Stimulated activated naive CD8-positive, alpha-beta T cell treated with anti-CD3 and anti-CD28 coated beads, Interleukin-15, amount 100 ng/mL, for 72 hours (primary cell): ENCODE measurements at regions not wholly inside any gene's neighbourhood (a gene's known extent, or its start where the extent isn't known, plus 50 kb on each side); places are given as distances from the start of the nearest gene placed in this dataset.
A peak's percentile ranks its signal among the peaks of the same experiment; 100 is the strongest.
"Not testable (repeated sequence)": the region's sequence is repeated elsewhere in the genome, so short reads cannot be mapped to it uniquely, and the experiment has no call there.

Experiments
- ATAC-seq: fragments of 150-1000 bp; cut with Tn5 transposase; 2 replicates; pipeline ENCODE4 v1.10.0; 2021; ENCODE audit warnings: mild to moderate bottlenecking, moderate library complexity
- DNase-seq, 2 donors: peaks; one replicate each; pipeline ENCODE4 v3.0.0; 2021 to 2022
- H3K27ac Mint-ChIP-seq, 2 donors: one replicate each; pipeline ENCODE4 v1.8.0; 2022; ENCODE audit warnings: mild to moderate bottlenecking in 2 of 2, mixed read lengths in 2 of 2, moderate library complexity in 2 of 2
- H3K27me3 Mint-ChIP-seq: one replicate; pipeline ENCODE4 v1.8.0; 2022; ENCODE audit warnings: mixed read lengths
- H3K4me1 Mint-ChIP-seq: one replicate; pipeline ENCODE4 v1.8.0; 2022; ENCODE audit warnings: mild to moderate bottlenecking, mixed read lengths
- H3K4me3 Mint-ChIP-seq, 2 donors: one replicate each; pipeline ENCODE4 v1.8.0; 2022; ENCODE audit warnings: mild to moderate bottlenecking in 2 of 2, mixed read lengths in 2 of 2, moderate library complexity in 1 of 2
- H3K9me3 Mint-ChIP-seq, 2 donors: one replicate each; pipeline ENCODE4 v1.8.0; 2022; ENCODE audit warnings: mixed read lengths in 2 of 2

DNA sequence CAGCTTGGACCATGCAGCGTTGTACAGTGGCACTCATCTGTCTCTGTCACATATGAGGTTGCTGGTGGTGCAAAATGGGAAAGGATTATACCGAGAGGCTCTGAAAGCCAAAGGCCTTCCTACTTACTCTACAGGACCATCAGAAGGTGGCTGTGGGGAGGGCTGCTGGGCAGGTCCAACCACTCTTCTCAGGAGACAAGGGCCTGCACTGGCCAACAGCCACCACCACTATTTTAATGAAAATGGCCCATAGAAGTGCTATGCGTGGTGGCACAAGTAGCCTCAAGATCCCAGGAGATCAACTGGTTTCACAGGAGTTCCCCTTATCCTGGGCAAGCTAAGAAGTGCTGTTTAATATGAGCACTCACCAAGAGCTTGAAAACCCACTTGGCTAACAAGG is 52.3 kb downstream of the MRPL57 start:
- no peaks in the 10 kb centered on the region for H3K9me3 Mint-ChIP-seq
- no peak for DNase-seq
- no peak for ATAC-seq
- no peak overlapping the region for H3K27ac Mint-ChIP-seq
- peaks cover 11% of the 10 kb centered on the region for H3K4me1 Mint-ChIP-seq
- H3K4me3 Mint-ChIP-seq = no peak overlapping the region
- peaks cover 20% of the 10 kb centered on the region for H3K27me3 Mint-ChIP-seq

DNA sequence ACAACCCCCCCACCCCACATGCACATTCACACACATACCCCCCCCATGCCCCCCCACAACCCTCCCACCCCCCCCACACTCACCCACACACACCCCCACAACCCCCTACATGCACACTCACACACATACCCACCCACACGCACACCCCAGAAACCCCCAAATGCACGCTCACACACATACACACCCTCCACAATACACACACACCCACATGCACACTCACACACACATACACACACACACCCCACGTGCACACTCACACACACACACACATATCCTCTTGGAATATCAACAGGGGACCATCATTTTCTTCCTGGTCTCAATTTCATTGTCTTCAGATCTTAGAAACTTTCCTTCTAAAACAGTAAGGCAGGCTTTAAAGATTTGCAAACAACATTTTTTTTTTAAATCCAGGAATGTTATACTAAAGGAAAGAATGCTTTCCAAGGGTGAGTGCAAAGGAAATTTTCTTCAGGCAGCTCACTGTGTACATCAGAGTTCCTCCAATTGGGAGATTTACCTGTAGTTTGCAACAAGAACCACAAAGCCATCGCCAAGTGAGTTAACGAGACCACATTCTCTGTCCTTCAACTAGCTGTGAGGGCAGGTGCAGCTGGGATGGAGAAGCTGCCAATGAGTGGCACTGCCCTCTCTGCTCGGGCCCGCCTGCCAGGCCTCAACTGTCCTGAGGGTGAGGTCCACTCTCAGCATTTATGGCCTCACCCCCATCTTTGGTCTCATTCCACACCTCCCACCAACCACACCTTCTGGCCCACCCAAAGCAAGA is 53.0 kb downstream of the MRPL57 start:
- Mint-ChIP-seq H3K27ac (no peak overlapping the region), H3K4me3 (no peak overlapping the region), H3K27me3 (peaks cover 13% of the 10 kb centered on the region), H3K9me3 (no peaks in the 10 kb centered on the region), H3K4me1 (peaks cover 11% of the 10 kb centered on the region)
- DNase-seq (no peak), ATAC-seq (no peak)

DNA sequence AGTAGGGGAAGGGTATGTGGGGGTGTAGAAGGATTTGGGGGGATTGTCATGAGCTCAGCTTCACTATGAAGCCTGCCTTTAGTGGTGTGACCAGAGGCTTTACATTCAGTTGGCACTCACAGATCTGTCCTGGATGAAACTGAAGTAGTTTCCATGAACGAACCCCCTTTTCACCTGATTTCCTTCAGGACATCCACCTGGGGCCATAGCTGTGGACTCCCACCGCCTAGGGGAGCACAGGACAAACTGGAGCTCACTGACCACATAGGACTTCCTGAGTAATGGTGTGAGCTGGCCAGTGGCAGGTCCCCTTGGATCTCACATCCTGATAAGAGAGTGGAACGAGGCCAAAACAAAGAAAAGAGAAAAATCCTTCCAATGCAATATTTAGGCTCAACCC is 54.1 kb downstream of the MRPL57 start:
- Mint-ChIP-seq H3K27me3 (peaks cover 19% of the 10 kb centered on the region), H3K4me1 (peaks cover 11% of the 10 kb centered on the region), H3K4me3 (no peak overlapping the region), H3K9me3 (no peaks in the 10 kb centered on the region), H3K27ac (no peak overlapping the region)
- DNase-seq (no peak), ATAC-seq (no peak)

DNA sequence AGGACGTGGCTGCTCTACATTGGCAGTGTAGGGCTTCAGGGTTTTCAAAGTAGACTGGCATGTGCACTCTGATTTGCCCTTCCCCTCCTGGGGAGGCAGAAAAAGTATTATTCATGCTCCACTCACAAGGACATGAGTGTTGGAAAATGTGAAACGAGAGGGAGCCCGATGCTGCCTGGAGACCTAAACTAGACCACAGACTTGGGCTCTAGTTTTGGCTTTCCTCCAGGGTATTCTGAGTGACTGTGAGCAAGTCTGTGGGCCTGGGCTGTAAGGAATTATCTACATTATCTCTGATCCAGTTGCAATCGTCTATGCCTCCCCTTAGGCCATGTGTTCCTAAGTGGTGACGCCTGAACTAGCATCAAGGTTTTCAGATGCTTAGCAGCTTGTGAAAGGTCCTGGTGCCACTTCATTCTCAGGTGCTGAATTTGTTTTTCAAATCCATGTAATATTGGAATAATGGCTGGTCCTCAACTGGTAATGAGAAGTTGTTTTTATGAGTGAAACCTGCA is 55.0 kb downstream of the MRPL57 start:
- DNase-seq (no peak), ATAC-seq (no peak)
- Mint-ChIP-seq H3K4me3 (no peak overlapping the region), H3K27me3 (peaks cover 25% of the 10 kb centered on the region), H3K4me1 (peaks cover 11% of the 10 kb centered on the region), H3K9me3 (no peaks in the 10 kb centered on the region), H3K27ac (no peak overlapping the region)

DNA sequence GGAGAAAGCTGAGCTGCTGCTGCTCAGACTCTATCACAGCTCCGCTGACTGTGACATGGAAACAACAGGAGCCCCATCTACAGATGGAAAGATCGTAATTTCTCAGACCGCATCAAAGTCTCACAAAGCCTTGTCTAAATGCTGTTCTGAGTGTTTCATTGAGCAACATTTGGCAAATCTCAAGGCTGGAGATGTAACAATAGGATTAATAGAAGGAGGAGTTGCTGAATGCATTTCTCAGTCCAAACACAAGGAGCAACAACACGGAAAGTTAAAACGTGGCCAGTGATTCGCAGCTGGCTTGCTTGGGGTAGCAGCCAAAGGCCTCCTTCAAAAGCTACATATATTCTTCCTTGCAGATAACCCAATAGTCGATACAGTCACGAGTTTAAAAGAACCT is 55.7 kb downstream of the MRPL57 start:
- no peak for DNase-seq
- Mint-ChIP-seq H3K27ac (peak overlapping the region in 1 of 2 donors; percentile 27), H3K4me3 (no peak overlapping the region), H3K27me3 (peaks cover 25% of the 10 kb centered on the region), H3K9me3 (no peaks in the 10 kb centered on the region), H3K4me1 (peaks cover 14% of the 10 kb centered on the region)
- ATAC-seq = peak; percentile 43

DNA sequence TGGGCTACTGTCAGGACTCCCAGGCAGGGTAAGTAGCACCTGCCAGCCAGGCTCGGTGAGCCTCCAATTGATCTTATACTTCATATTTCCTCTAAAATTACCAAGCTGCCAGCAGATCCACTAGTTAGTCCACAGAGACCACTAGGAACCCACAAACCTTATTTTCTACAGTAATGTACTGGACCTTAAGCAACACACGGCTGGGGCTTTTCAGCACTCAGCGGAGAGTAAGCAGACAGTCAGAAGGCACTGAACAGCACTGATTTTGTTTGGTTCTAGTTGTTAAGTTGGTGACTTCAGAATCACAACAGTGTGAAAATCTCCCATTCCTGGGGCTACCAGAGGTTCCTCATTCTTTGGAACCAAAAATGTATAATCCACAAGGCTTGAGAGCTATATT is 56.1 kb downstream of the MRPL57 start:
- no peak overlapping the region for H3K4me3 Mint-ChIP-seq

DNA sequence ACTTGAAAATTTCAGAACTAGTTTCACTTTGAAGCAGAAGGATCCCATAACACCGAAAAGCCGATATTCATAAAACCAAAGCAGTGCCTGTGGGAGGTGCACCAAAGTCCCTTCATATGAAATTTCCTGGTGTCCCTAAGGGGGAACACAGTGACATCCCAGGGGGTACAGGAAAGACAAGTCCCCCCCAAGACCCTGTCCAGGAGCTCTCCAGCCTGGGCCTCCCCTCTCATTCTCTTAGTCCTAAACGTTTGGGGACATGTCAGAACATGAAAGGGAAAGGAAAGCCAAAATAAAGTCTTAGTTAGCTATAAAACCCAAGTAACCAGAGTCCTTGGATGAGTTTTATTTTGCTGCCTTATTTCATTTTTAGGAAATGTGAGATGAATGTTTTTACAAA is 56.6 kb downstream of the MRPL57 start:
- Mint-ChIP-seq H3K4me3 (peak overlapping the region in 1 of 2 donors; percentile 59), H3K9me3 (peaks cover 0 to 7% of the 10 kb centered on the region in 2 donors), H3K27me3 (peaks cover 25% of the 10 kb centered on the region), H3K4me1 (peaks cover 16% of the 10 kb centered on the region), H3K27ac (peak overlapping the region; percentile 46 to 83)
- DNase-seq (no peak), ATAC-seq (no peak)

More for the DNA sequence above, 56.1 kb downstream of the MRPL57 start:
- H3K9me3 Mint-ChIP-seq = peaks cover 0 to 2% of the 10 kb centered on the region in 2 donors
- H3K4me1 Mint-ChIP-seq = peaks cover 16% of the 10 kb centered on the region
- H3K27ac Mint-ChIP-seq = peak overlapping the region in 1 of 2 donors; percentile 27
- no peak for DNase-seq
- ATAC-seq = no peak
- H3K27me3 Mint-ChIP-seq = peaks cover 25% of the 10 kb centered on the region

DNA sequence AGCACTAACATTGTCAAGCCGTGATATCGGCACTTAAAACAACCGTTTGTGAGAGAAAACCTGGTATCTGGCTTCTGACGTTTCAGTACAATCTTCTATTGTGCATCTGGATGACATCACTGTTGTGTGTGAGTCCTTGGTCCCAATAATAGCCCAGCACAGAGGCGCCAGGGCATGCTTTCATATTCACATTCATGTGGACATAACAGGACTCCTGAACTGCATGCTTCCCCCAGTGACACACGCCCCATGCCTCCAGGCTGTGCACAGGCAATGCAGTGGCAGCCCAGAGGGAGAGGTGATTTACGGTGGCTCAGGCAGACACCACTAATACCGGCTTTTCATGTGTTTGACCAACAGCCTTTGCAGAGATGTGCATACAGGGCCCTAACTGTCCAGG is 58.1 kb downstream of the MRPL57 start:
- no peak for ATAC-seq

DNA sequence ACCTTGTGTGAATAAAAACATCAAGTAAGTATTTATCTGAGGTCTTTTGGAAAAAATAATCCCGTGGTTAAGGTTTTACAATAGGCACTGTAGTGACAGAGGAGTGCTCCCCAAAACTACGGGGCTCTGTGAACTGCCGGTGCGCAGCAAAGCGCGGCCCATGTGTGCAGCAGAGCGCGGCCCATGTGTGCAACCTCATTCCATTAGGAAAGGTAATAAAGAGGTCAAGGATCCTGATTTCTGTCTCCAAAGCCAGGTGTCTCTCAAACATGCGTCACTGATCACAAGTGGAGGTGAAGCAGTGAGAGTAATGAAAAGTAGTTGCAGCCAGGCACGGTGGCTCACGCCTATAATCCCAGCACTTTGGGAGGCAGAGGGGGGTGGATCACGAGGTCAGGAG is 58.7 kb downstream of the MRPL57 start:
- no peak for ATAC-seq
- Mint-ChIP-seq H3K9me3 (peaks cover 0 to 8% of the 10 kb centered on the region in 2 donors), H3K27ac (no peak overlapping the region), H3K4me3 (no peak overlapping the region), H3K27me3 (peaks cover 25% of the 10 kb centered on the region), H3K4me1 (peaks cover 17% of the 10 kb centered on the region)
- no peak for DNase-seq

More for the DNA sequence above, 58.1 kb downstream of the MRPL57 start:
- no peak overlapping the region for H3K27ac Mint-ChIP-seq
- no peak for DNase-seq
- peaks cover 25% of the 10 kb centered on the region for H3K27me3 Mint-ChIP-seq
- H3K4me3 Mint-ChIP-seq = no peak overlapping the region
- peaks cover 0 to 8% of the 10 kb centered on the region in 2 donors for H3K9me3 Mint-ChIP-seq
- H3K4me1 Mint-ChIP-seq = peaks cover 16% of the 10 kb centered on the region

DNA sequence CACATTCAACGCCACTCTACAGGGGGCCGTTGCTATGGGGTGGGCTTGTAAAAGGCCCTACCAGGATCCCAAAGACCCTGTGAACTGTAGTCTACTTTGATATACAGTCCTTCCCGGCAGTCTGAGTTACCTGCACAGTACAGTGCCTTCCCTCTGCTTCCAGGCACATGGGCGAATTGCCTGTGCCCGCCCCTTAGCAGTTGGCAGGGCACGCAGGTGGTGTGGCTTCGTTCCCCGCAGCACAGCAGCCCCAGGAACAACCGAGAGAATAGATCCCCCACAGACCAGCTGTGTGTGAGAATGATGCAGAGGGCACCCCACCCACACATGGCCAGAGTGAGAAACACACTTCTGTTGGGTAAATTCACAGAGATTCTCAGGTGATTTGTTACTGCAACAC is 60.6 kb downstream of the MRPL57 start:
- Mint-ChIP-seq H3K27ac (no peak overlapping the region), H3K4me3 (no peak overlapping the region), H3K27me3 (peaks cover 21% of the 10 kb centered on the region), H3K4me1 (peaks cover 19% of the 10 kb centered on the region), H3K9me3 (peaks cover 0 to 8% of the 10 kb centered on the region in 2 donors)
- ATAC-seq = no peak
- DNase-seq = no peak

DNA sequence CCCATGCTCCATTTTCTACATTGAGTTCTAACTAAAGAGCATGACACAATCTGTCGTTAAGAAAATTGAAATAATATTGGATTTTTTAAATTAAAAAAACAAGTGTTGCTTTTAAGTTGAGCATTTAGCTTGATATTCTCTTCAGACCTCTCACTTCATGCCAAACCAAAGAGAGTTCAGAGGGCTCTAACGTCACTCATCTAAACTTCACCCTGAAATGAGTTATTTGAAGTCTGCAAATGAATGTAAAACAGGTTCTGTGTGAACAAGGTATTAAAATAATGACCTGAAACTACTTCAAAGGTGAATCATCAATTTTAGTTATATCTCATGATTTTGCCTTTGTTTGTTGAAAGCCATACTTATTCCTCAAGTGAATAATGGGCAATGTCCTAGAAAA is 61.8 kb downstream of the MRPL57 start:
- no peak overlapping the region for H3K27ac Mint-ChIP-seq
- peaks cover 0 to 8% of the 10 kb centered on the region in 2 donors for H3K9me3 Mint-ChIP-seq
- peaks cover 16% of the 10 kb centered on the region for H3K27me3 Mint-ChIP-seq
- DNase-seq (no peak), ATAC-seq (no peak)
- H3K4me3 Mint-ChIP-seq = no peak overlapping the region
- H3K4me1 Mint-ChIP-seq = peaks cover 20% of the 10 kb centered on the region

DNA sequence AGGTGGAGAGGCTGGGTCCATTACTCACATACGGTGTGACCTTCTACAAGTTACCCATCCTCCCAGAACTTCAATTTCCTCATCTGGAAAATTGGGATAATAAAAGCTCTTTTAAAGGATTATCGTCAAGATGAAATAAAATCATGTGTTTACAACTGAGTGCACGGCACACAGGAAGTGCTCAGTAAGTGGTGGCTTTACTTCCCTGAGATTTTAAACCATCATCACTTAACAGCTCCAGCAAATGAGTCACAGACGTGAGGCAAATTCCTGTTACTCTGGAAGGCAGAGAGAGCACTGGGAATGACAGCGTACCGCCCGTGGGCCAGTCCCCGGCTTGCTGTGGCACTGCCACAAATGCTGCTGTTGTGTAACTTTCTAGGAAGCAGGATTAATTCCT is 64.1 kb downstream of the MRPL57 start:
- Mint-ChIP-seq H3K27me3 (peaks cover 6% of the 10 kb centered on the region), H3K9me3 (peaks cover 0 to 8% of the 10 kb centered on the region in 2 donors), H3K27ac (peak overlapping the region in 1 of 2 donors; percentile 5), H3K4me1 (peaks cover 25% of the 10 kb centered on the region), H3K4me3 (no peak overlapping the region)
- DNase-seq (no peak), ATAC-seq (no peak)

DNA sequence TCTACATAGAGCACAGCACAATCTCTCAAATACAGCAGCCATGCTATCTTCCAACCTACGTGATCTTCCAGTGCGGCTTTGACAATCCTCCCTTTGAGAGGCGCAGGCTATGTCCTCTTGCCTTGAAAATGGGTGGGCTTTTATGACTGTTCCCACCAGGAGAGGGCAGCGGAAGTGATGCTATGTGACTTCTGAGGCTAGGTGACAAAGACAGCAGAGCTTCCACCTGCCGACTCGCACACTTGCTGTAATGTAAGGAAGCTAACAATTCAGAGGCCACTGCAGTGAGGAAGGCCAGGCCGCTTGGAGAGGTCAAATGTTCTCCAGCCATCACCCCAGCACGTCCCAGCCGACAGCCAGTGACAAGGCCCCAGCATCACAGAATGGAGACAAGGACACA is 65.8 kb downstream of the MRPL57 start:
- Mint-ChIP-seq H3K4me1 (peaks cover 21% of the 10 kb centered on the region), H3K9me3 (peaks cover 0 to 8% of the 10 kb centered on the region in 2 donors)
- no peak for ATAC-seq

DNA sequence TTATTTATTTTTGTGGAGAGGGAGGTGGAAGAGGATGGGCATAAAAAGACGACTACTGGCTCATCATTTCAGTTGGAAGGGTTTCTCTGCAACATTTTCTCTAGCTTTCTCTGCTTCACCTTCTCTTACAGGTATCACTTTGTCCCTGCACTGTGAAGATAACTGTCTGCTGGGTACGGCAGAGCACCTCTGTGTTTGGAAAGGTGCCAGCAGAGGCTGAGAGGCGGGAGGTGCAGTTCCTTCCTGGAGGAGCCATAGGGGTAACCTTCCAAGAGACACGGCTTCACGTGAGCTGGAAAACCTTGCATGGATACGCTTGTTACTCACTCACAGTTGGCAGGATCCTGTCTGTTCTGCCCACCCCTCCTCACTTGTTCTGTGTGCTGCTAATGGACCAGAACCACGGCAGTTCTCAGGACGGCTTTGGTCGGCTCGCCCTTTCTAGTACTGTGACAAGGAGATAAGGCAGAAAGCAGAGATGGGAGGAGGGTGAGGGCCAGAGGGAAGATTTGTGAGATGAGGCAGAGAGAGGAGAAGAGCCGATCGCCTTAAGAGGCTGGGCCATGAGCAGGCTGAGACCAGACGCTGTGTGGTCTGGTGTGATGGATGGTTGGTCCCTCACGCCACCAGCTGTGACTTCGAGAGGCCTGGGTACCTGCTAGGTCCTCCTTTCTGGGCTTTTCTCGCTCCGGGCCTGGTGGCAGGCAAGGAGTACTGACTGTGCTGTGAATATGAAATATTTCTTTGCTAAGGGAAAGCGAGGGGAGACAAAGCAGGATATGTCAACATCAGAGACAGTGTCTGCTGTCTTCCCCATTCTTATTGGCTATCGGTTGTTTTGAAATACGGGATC is 66.8 kb downstream of the MRPL57 start:
- peaks cover 20% of the 10 kb centered on the region for H3K4me1 Mint-ChIP-seq
- H3K27me3 Mint-ChIP-seq = peaks cover 11% of the 10 kb centered on the region
- no peaks in the 10 kb centered on the region for H3K9me3 Mint-ChIP-seq
- no peak for ATAC-seq
- peak overlapping the region in 1 of 2 donors; percentile 71 for H3K27ac Mint-ChIP-seq
- H3K4me3 Mint-ChIP-seq = no peak overlapping the region
- no peak for DNase-seq

More for the DNA sequence above, 65.8 kb downstream of the MRPL57 start:
- DNase-seq = no peak
- Mint-ChIP-seq H3K4me3 (no peak overlapping the region), H3K27me3 (peaks cover under 1% of the 10 kb centered on the region), H3K27ac (no peak overlapping the region)

DNA sequence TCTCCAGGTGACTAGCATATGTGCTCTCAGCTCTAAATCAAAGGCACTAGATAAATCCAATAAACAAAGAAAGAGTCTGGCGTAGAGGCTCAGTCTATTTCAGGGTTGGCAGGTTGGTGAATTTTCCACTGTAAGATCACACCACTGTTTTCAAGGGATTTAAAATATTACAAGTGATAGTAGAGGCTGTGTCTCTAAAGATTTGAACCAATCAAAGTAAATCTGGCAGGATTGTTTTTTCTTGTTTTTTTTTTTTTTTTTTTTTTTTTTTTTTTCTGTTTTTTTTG is 67.4 kb downstream of the MRPL57 start:
- H3K27me3 Mint-ChIP-seq = peaks cover 11% of the 10 kb centered on the region
- not testable (repeated sequence) for H3K4me3 Mint-ChIP-seq, H3K9me3 Mint-ChIP-seq, H3K27ac Mint-ChIP-seq, ATAC-seq, DNase-seq
- peaks cover 20% of the 10 kb centered on the region for H3K4me1 Mint-ChIP-seq
